GM12873 (cell line): ENCODE measurements at regions not wholly inside any gene's neighbourhood (a gene's known extent, or its start where the extent isn't known, plus 50 kb on each side); places are given as distances from the start of the nearest gene placed in this dataset.

Source experiments
- TF ChIP-seq, protein P1 (sequence below): IDR thresholded peaks from 2 replicates; pipeline ENCODE4 v1.5.1; 2012; ENCODE audit warnings: low read depth, mild to moderate bottlenecking, moderate library complexity, low read length, control low read depth; ENCODE audit not compliant: insufficient read depth; ENCODE audit errors: missing control alignments

- TF ChIP-seq, protein P1, sequence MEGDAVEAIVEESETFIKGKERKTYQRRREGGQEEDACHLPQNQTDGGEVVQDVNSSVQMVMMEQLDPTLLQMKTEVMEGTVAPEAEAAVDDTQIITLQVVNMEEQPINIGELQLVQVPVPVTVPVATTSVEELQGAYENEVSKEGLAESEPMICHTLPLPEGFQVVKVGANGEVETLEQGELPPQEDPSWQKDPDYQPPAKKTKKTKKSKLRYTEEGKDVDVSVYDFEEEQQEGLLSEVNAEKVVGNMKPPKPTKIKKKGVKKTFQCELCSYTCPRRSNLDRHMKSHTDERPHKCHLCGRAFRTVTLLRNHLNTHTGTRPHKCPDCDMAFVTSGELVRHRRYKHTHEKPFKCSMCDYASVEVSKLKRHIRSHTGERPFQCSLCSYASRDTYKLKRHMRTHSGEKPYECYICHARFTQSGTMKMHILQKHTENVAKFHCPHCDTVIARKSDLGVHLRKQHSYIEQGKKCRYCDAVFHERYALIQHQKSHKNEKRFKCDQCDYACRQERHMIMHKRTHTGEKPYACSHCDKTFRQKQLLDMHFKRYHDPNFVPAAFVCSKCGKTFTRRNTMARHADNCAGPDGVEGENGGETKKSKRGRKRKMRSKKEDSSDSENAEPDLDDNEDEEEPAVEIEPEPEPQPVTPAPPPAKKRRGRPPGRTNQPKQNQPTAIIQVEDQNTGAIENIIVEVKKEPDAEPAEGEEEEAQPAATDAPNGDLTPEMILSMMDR, result no peak
Observed at GRCh38 chr10:118452098-118452497, 110.0 kb upstream of the FAM204A start.

GRCh38 chr10:118449521-118449920 is 107.4 kb upstream of the FAM204A start:
- TF ChIP-seq, protein P1, result no peak

GRCh38 chr10:118448744-118449143 is 106.6 kb upstream of the FAM204A start:
- TF ChIP-seq, protein P1, result no peak

DNA sequence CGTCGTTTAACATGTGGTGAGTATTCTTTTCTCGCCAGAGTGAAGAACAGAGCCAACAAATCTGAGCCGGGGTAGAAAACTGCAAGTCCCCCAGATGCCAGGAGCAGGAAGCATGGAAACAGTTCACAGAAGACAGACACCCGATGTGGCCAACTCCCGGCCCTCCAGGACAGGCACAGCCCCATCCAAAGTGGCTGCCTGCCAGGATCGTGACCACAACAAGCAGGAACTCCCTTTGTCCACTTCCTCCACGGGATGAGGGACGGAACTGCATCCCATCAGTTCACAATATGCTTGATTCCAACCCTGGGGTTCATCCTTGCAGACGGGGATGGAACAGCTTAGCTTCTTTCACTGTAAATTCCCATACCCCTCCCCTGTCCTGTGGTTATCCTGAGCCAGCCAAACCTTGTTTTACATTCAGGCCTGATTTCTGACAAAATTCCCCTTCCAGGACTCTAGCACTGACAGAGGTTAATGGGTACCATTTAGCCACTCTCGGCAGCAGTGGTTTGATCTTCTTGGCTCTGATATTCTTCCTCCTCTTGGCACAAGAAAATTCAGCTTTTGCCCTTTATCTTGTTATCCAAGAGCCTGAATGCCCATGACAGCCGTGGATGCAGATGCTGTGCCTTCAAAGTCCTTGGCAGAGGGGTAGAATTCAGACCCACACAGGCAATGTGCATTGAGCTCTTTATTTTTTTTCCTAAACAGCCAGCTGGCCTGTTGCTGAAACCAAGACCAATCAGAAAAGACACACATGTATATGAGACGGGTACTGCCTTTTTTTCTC is 105.5 kb upstream of the FAM204A start:
- TF ChIP-seq, protein P1, result no peak

DNA sequence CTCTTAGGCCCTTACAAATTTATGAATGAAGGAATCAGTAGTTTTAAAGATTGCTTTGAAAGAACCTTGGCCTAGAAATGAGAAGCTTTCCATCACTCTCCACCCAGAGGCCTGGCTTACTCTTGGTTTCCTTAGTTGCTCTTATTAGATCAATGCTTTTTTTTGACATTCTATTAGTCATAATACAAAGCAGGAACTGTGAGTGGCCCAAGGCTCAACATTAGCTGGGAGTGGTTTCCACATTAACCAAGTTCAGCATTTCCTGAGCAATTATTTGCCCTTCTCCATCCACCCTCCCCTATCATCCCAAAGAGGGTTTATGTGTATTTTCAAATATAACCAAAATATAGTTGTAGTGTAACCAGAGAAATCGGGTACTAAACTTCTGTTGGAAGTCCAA is 103.4 kb upstream of the FAM204A start:
- TF ChIP-seq, protein P1, result no peak

- TF ChIP-seq, protein P1, result no peak
Observed at GRCh38 chr10:118444069-118444468, 101.9 kb upstream of the FAM204A start.

GRCh38 chr10:118442032-118442431 is 99.9 kb upstream of the FAM204A start:
- TF ChIP-seq, protein P1, result no peak
